K562 (cell line): ENCODE measurements at regions not wholly inside any gene's neighbourhood (a gene's known extent, or its start where the extent isn't known, plus 50 kb on each side); places are given as distances from the start of the nearest gene placed in this dataset.

Source experiments
- BRF2 ChIP-seq: IDR thresholded peaks from 3 replicates; pipeline ENCODE4 v1.6.1; 2011; ENCODE audit warnings: borderline replicate concordance, mild to moderate bottlenecking; ENCODE audit not compliant: insufficient read length, insufficient read depth
- CREM ChIP-seq: IDR thresholded peaks from 2 replicates; pipeline ENCODE4 v1.6.1; 2014; ENCODE audit warnings: antibody characterized with exemption, low read depth
- EZH2 ChIP-seq: IDR thresholded peaks from 2 replicates; pipeline ENCODE4 v1.6.1; 2012; ENCODE audit warnings: low read depth, mild to moderate bottlenecking, inconsistent platforms, low read length, borderline replicate concordance
- NONO ChIP-seq, 2 experiments: fragments of 200-400 bp in 1 of 2; fragments of 450-650 bp in 1 of 2; formaldehyde crosslinking in 1 of 2; IDR thresholded peaks; 2 replicates each; pipeline ENCODE4 v1.6.1; 2017; ENCODE audit warnings: low read depth in 2 of 2, mild to moderate bottlenecking in 2 of 2, moderate library complexity in 2 of 2, low read length in 1 of 2
- RCOR1 ChIP-seq, 2 experiments: IDR thresholded peaks; 2 replicates each; pipeline ENCODE4 v1.6.1; 2012; ENCODE audit warnings: low read depth in 2 of 2, low read length in 2 of 2, borderline replicate concordance in 1 of 2, improper control_type of control experiment in 1 of 2
- ZNF212 ChIP-seq: fragments of 450-650 bp; formaldehyde crosslinking; IDR thresholded peaks from 2 replicates; pipeline ENCODE4 v1.4.0; 2020; ENCODE audit warnings: mild to moderate bottlenecking

GRCh38 chr14:87171141-87171540 is 821.8 kb downstream of the GALC start:
- TF ChIP-seq EZH2 (no peak), CREM (no peak), NONO (IDR thresholded peaks at IDR 0.05; ENCODE audit: low read depth in 2 of 2, low read length in 1 of 2) (no peak), ZNF212 (CRISPR knock-in tag) (no peak), RCOR1 (IDR thresholded peaks at IDR 0.05; ENCODE audit: borderline replicate concordance in 1 of 2, low read depth in 2 of 2, low read length in 2 of 2) (no peak), BRF2 (no peak)
